HFF-Myc (cell line): ENCODE measurements at regions not wholly inside any gene's neighbourhood (a gene's known extent, or its start where the extent isn't known, plus 50 kb on each side); places are given as distances from the start of the nearest gene placed in this dataset.

Experiments
- DNase-seq: peaks from one replicate; pipeline ENCODE4 v3.0.0-alpha.2; 2011; ENCODE audit warnings: low read depth; ENCODE audit errors: extremely low read depth
- H3K4me3 ChIP-seq: replicated peaks from 2 replicates; pipeline ENCODE4 v1.5.1; 2011; ENCODE audit warnings: low read depth, mild to moderate bottlenecking, control low read depth, low read length
- CTCF ChIP-seq: IDR thresholded peaks from 2 replicates; pipeline ENCODE4 v1.5.1; 2012; ENCODE audit warnings: mild to moderate bottlenecking, low read depth, low read length, control low read depth; ENCODE audit errors: missing control alignments

GRCh38 chr5:117679046-117679445 lies 1104.4 kb upstream of the SEMA6A start:
- no peak for TF ChIP-seq CTCF
- no peak for DNase-seq
- no peak overlapping the region for H3K4me3 ChIP-seq

- no peak for TF ChIP-seq CTCF
- DNase-seq = no peak
- no peak overlapping the region for H3K4me3 ChIP-seq
Observed at GRCh38 chr5:117675646-117676045, 1101.0 kb upstream of the SEMA6A start.

- TF ChIP-seq CTCF = no peak
- DNase-seq = no peak
- no peak overlapping the region for H3K4me3 ChIP-seq
Observed at GRCh38 chr5:117671551-117671950, 1096.9 kb upstream of the SEMA6A start.

- no peak for TF ChIP-seq CTCF
- DNase-seq = no peak
- H3K4me3 ChIP-seq = no peak overlapping the region
Observed at GRCh38 chr5:117667105-117667504, 1092.5 kb upstream of the SEMA6A start.

- no peak overlapping the region for H3K4me3 ChIP-seq
- TF ChIP-seq CTCF = no peak
- no peak for DNase-seq
Observed at GRCh38 chr5:117665121-117665520, 1090.5 kb upstream of the SEMA6A start.

GRCh38 chr5:117662361-117662760 lies 1087.7 kb upstream of the SEMA6A start:
- DNase-seq = no peak
- H3K4me3 ChIP-seq = no peak overlapping the region
- TF ChIP-seq CTCF = no peak

GRCh38 chr5:117657541-117657940 lies 1082.9 kb upstream of the SEMA6A start:
- DNase-seq = no peak
- H3K4me3 ChIP-seq = no peak overlapping the region
- TF ChIP-seq CTCF = no peak
